ENCODE measurements at regions not wholly inside any gene's neighbourhood (a gene's known extent, or its start where the extent isn't known, plus 50 kb on each side); places are given as distances from the start of the nearest gene placed in this dataset.

- no peaks in the 10 kb centered on the region for H3K36me3 ChIP-seq
- H3K9me3 ChIP-seq: peaks cover 0 to 3% (median 0%) of the 10 kb centered on the region in 8 donors
- WGBS, 5 donors: 64 to 92% (median 82%) methylated on average over 1 of the region's 1 CpG
- no peak for DNase-seq
- H3K4me1 ChIP-seq: no peaks in the 10 kb centered on the region
- H3K4me3 ChIP-seq: no peak overlapping the region
- intact Hi-C loops (cut with DNase I; ENCODE audit: low total_unique reads): loop anchor here (10.0 kb wide), 1 partner anchor 95 kb away; no protein-coding TSS in a partner anchor
- no peaks in the 10 kb centered on the region for H3K27me3 ChIP-seq (replicated peaks in 1 of 7)
- H3K27ac ChIP-seq: no peak overlapping the region
- TF ChIP-seq POLR2AphosphoS5 (IDR thresholded peaks at IDR 0.05) (no peak), CTCF (IDR thresholded peaks at IDR 0.05 in 8 of 11, conservative IDR thresholded peaks at IDR 0.05 in 3 of 11) (no peak), POLR2A (IDR thresholded peaks at IDR 0.05) (no peak)
Measured at GRCh38 chr4:94399721-94400120, 52.0 kb upstream of the PDLIM5 start.

- intact Hi-C loops (cut with DNase I; ENCODE audit: low total_unique reads): no loop called here
- TF ChIP-seq POLR2A (IDR thresholded peaks at IDR 0.05) (no peak), POLR2AphosphoS5 (IDR thresholded peaks at IDR 0.05) (no peak), CTCF (IDR thresholded peaks at IDR 0.05 in 8 of 11, conservative IDR thresholded peaks at IDR 0.05 in 3 of 11) (no peak)
- no peak for DNase-seq
- Histone ChIP-seq H3K27ac (no peak overlapping the region), H3K27me3 (replicated peaks in 1 of 7) (no peaks in the 10 kb centered on the region), H3K9me3 (peaks cover 0 to 3% (median 0%) of the 10 kb centered on the region in 8 donors), H3K4me3 (no peak overlapping the region), H3K36me3 (no peaks in the 10 kb centered on the region), H3K4me1 (no peaks in the 10 kb centered on the region)
- WGBS, 5 donors: 71 to 87% (median 85%) methylated on average over 3 of the region's 3 CpGs
Measured at GRCh38 chr4:94400191-94400590, 51.6 kb upstream of the PDLIM5 start.

Data from spleen (tissue), 11 donors.